ENCODE measurements at regions not wholly inside any gene's neighbourhood (a gene's known extent, or its start where the extent isn't known, plus 50 kb on each side); places are given as distances from the start of the nearest gene placed in this dataset.

GRCh38 chr13:90217275-90217674, 1130.2 kb upstream of the MIR17HG start:
- no peak for TF ChIP-seq CTCF (conservative IDR thresholded peaks at IDR 0.05; ENCODE audit: low read depth, low read length)
- TF ChIP-seq EZH2 (IDR thresholded peaks at IDR 0.05; ENCODE audit: borderline replicate concordance, low read depth, low read length, poor library complexity, severe bottlenecking), result no peak

Measured in A673 (cell line).